T1000 (cell line): ENCODE measurements at regions not wholly inside any gene's neighbourhood (a gene's known extent, or its start where the extent isn't known, plus 50 kb on each side); places are given as distances from the start of the nearest gene placed in this dataset.

ENCODE experiments used
- DNase-seq: peaks from one replicate; lab custom pipeline; 2025; ENCODE audit warnings: mixed read lengths; lab: John Stamatoyannopoulos, UW

DNA sequence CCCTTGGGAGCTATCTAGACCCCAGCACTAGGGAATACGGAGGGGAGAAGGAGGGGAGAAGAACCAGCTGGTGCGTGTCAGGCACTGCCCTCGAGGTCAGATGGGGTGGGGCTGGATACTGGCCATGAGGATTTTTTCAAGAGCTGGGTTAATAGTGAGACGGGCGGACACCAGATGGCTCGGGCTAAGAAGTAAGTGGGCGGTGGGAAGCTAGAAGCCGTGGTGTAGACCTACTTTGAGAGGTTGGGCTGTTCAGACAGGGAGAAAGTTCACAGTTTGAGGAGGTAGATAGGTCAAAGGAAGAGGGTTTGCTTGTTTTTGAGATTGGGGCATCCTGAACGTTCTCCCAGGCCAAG lies 303.8 kb downstream of the SEC14L1 start:
- no peak for DNase-seq

DNA sequence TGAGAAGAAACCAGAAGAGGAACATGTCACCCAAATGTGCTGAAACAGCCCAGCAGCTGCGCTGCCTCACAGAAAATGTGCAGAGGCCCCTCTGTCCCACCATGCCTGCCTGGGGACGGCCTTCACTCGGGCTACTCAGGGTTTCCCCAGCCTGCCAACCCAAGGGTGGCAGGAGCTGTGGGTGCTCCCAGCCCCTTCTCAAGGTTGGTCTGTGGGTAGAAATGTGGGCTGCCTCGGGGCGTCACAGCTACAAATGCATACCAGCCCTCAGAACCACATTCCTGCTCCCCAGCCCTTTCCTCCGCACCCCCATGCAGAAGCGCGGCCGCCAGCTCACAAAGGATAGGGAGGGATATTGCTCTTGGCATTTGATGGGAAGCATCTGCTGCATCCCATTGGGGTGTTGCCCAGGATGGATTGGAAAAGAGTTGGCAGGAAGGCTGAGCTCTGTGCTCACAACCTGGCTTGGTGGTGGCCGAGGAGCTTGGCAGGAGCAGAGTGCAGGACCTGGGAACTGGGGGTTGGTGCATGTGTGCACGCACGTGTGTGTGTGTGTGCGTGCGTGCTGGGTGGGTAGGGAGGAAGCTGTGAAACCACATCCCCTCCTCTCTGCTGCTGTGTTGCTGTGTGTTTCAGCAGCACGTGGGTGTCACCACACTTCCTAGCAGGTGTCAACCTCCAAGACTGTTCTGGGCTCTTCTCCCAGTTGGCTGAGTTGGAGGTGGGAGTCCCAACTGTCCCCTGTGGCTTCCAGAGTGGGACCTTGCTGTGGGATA lies 304.4 kb downstream of the SEC14L1 start:
- no peak for DNase-seq

DNA sequence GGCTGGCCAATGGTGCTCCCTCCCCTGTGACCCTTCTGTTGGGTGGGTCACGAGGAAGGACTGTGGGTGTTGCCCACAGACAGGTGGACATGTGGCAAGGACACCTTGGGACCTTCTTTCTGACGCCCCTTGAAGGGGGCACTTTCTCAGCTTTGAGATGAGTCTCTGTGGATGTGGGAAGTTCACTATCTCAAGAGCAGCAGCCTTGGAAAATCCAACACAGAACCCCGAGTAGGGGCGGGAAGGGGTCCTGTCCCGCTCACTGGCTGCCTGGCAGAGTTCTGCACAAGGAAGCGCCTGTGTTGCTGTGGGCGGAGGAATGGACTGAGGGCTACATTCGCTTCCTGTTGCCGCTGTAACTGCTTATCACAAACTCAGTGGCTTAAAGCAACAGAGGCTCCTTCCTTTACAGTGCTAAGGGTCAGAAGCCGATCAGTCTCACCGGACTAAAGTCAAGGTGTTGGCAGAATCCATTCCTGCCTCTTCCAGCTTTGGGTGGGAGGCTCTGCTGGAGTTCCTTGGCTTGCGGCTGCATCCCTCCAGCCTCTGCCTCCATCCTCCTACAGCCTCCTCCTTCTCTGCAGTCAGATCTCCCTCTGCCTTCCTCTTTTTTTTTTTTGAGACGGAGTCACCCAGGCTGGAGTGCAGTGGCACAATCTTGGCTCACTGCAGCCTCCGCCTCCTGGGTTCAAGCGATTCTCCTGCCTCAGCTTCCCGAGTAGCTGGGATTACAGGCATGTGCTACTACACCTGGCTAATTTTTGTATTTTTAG lies 305.2 kb downstream of the SEC14L1 start:
- no peak for DNase-seq

DNA sequence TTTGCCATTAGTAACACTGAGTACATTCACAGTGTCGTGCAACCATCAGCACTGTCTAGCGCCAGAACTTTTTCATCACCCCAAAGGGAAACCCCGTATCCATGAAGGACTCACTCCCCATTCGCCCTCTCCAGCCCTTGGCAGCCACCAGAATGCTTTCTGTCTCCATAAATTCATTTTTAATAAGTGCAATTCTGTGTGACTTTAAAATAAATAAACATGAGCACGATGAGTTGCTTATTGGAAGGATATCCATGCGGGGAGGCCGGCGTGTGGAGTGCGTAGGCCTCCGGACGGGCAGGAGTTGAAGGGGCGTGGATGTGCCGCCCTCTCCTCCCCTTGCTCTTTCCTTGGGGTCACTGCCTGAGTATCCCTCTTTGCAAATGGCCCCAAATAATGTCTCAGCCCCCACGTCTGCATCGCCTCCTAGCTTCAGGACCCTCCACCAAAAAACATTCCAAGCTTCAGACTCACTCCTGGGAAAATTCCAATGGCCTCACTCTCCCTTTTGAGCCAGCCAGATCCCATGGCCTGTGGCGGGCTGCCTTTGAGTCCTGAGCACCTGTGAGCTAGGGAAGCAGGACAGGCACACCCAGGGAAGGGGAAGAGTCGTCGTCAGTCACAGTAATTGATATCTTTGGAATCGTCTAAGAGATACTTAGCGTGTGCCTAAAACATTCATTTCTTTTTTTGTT lies 306.3 kb downstream of the SEC14L1 start:
- DNase-seq, result no peak

DNA sequence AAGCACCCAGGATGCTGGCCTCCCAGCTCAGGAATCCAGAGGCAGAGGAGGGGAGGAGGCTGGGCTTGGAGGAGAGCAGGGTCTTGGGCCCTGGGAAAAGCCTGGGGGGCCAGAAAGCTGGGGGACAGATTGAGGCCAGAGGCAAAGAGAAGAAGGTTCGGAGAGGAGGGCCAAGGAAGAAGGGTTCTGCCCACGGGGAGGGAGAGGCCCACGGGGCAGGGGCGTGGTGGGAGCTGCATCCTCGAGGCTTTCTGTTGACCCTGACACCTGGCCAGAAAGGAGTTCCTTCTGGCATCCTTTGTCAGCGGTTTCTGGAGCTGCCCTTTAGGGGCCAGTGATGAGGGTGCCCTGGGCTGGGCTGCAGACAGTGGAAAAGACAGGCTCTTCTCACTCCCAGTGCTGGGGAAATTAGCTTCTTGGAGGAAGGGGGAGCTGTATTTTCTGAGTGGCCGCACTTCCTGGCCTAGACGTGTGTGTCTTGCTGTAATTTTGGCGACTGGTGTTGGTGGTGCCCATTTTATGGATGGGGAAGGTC lies 308.7 kb downstream of the SEC14L1 start:
- no peak for DNase-seq

DNA sequence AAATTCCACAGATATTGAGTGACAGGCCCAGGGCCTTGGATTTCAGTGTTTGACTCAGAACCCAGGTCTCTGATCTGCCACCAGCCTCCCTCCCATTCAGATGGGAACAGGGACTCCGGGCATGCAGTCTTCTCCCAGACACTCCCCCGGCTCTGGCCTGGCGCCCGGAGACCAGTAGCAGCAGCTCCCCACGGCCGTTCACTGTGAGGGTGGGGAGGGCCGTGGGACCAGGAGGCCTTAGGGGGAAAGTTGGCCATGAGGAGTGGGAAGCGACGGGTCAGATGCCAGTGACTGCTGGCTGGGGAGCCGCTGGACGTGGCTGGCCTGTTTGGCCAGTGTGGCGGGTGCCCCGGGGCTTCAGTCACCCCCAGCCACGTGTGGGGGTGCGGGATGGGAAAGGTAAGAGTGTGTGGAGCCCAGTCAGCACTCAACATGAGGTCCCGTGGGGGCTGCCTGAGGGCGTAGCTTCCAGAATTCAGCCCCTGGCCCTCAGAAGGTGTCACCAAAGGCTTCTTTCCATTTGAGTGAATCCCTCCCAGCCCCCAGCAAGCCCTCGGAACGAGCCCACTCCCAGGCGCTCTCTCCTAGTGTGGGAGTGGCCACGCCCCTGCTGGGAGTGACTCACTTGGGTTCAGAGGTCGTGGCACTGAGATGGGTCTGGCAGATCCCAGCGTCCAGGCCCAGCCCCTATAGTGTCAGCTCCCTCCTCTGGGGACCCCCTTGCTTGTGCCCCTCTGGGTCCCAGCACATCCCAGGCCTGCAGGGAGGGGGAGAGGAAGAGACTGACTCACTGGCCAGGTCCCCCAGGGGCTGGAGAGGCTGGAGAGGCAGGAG lies 309.4 kb downstream of the SEC14L1 start:
- peak; percentile 67 for DNase-seq

DNA sequence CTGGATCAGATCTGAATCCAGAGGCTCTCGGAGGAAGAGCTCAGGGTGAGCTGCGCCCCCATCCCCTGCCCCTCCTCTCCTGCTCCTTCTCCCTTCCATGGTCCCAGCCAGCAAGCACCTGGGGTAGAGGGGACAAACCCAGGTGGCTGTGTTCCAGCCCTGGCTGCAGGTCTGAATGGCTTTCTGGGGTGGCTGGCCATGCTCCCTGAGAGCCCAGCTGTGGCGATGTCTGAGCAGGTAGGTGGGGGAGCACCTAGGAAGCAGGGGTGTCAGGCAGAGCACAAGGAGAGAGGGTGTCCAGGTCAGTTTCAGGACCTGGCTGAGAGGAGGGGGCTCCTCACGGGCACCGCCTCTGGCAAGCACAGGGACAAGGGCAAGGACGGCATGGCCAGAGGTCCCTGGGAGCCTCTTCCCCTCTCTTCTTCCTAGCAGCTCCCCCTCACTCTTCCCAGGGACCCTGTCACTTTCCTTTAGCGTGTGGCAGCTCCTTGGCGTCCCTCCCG lies 310.0 kb downstream of the SEC14L1 start:
- no peak for DNase-seq

DNA sequence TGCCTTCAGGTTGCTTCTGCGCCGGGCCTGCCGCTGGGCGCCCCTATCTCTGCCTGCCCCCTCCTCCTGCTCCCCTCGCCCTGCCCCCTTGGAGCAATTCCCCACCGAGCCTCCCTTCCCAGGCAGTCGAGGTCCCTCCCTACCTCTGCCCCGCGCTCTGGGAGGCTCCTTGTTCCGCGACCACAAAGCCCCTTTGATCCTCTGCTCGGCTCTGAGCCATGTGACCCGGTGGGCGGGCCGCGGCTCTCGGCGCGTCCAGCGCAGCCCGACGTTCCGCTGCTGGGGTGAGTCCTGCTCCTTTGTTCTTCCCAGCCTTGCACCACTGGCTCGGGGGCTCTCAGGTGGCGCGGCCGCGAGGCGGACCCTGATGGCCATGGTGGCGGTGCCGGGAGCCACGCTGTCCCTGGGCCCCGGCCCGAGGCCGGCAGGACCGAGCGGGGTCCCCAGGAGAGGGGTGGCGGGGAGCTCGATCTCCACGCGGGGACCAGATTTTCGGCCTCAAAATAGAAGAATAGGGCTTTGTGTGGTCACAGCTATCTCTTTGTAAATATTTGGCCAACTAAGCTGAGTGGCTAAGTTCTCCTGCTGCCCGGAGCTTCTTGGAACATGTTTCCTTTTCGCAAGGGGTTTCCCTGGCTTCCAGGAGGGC lies 310.6 kb downstream of the SEC14L1 start:
- DNase-seq, result no peak

DNA sequence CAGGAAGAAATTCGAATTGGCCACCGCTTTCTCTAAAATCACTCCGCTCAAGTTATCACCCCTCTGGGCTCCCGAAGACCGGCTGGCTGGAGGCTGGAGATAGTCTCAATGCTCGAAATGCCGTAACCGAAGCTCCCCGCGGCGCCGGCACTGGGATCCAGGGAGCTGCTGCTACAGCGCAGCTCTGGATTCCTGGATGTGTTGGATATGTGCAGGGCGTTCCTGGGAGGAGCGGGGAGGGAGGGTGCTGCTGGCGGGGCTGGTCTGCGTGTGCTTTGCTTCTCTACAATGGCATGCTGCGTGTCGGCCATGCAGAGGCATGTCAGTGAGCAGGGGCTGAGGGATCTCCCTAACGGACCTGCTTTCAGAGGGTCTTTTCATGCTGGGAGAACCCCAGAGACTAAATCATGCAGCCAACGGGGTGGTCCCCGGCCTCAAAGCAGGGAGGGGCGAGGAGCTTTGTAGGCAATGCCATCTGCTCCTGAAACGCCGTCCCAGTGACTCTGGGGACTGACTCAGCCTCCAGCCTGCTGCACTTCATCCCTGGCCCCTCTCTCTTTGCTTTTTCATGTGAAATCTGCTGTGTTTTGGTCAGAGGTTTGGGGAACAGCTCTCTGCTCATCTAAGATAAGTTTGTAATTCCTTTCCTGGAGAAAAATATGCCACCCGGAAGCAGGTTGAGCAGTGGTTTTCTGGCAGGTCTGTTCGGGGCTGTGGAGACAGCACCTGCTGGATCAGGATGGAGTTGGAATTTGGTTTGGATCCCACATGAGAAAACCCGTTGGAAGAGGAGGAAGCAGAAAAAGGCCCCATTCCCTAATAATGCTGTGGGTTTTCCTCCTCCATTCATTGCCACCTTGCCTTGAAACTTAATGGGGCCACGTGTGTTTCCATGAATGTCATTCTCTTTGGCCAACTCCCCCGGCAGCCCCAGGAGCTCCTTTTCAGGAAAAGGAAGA lies 311.4 kb downstream of the SEC14L1 start:
- DNase-seq, result peak; percentile 43

DNA sequence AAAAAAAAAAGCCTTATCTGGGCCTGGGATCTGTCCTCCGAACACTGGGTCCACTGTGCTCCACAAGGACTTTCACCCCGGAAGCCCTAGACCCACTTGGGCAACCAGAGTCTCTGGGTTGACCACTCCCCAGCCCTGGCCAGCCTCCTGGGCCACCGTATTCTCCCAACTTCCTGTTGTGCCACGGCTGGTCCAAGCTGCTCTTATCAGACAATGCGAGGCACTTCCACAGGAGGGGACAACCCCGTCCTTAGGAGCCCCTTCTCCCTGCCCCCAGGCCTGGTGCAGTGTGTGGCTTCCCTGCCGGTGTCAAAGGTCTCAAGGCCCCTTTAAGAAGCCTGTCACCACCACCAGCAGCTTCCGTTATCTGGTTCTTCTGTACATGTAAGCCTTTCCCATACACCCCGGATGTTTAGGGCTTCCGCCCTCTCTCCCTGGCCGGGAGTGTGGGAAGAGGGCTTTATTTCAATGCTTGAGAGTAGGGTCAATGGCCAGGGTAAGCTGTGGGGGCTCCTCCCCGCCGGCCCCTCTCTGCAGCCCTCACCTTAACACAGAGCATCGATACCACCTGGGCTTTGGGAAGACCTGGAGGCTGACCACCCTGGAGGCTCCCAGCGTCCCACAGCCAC lies 313.0 kb downstream of the SEC14L1 start:
- no peak for DNase-seq

DNA sequence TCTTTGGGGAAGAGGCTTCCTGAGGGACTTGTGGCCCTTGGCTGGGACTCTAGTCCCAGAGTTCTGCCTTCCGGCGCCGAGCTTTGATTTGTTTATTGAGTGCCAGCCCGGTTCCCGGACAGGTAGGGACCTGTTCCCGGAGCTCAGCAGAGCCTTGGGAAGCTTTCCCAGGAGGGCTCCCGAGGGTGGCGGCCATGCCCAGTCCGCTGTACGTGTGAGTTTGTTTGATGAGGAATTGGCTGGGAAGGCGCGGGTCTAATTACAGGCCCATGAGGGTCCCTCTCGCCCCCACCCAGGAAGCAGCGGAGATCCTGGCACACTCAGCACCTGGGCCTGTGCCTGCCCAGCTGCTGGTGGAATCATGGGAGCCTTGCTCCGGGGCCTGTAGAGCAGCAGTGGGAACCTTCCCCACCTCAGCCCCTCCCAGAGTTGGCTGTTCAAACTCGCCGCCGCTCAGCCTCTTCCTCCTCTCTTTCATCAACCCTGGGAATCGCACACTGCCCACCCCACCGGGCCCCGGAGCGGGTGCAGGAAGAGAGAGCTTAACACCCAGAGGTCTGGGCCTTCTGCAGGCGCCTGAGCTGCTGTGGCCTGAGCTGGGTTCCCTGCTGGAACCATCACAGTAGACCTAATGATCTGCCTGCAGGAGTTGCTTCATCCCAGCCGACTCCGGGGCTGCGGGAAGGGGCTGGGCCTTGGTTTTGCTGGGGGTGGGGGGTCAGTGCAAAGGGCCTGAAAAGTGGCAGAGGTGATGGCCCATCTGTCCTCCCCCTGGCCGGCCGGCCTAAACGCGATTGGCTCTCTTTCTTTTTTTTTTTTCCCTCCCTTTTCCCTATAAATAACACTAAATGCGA lies 313.7 kb downstream of the SEC14L1 start:
- DNase-seq, result no peak

DNA sequence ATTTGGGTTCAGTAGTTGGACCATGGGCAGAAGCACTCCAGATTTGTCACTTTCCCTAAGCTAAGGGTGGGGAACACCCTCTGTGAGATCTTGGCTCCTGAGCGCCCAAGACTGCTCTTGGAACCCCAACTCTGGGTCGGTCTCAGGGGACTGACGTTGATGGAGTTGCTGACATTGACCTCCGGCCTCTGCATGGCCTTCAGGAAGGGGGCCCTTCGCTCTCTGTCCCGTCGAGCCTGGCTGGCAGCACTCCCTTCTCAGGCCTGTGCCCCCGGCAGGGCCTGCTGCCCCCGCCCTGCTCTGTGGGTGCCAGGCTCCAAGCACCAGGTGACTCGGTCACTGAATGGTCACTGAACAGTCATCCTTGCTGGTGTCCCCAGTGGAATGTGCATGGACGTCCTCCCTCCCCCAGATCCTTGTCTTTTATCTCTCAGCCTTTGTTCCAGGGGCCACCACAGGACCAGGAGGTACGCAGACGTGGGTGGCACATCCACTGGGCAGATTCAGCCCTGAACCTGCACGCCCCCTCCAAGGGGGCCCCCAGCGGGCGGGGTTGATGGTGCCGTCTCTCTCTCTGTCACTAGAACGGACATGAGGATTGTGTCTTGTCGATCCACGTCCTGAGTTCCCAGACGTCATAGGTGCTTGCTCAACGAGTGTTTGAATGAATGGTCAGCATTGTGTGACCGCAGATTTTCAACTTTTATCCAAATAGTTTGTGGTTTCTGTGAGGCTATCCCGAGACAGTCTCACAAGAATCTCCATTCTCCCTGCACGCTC lies 314.5 kb downstream of the SEC14L1 start:
- no peak for DNase-seq

DNA sequence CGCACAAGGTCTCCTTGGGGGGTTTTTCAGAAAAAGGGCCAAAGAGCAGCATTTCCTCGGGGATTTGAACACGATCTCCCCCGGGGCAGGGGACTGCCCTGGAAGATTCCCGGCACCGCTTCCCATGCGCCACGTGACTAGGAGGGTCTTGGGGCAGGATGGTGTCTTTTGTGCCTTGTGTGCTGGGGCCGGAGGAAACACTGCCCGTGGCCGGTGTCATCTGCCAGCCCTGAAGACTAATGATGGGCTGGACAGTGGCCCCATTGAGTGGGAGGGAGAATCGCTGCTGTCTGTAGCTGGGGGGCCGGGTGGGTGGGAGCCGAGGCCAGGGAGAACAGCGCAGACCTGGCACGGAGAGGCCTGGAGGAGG lies 315.1 kb downstream of the SEC14L1 start:
- no peak for DNase-seq

DNA sequence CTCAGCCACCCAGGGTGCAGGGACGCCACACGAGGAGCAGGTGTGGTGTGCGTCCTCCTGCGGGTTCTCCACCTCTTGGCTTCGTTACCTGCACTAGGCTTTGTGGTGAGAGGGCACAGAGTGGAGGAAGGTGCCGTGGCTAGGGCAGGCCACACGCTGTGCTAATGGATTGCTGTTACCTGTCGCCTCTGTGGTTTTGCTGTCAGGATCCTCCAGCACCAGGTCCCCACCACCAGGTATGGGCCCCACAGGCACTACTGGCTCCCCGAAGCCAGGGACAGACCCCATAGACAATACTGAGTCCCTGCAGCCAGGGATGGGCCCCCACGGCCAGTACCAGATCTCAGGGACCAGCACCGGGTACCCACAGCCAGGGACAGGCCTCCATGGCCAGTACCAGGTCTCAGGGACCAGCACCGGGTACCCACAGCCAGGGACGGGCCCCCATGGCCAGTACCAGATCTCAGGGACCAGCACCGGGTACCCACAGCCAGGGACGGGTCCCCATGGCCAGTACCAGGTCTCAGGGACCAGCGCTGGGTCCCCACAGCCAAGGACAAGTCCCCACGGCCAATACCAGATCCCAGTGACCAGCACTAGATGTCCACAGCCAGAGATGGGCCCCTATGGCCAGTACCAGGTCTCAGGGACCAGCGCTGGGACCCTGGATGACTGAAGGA lies 315.6 kb downstream of the SEC14L1 start:
- no peak for DNase-seq

DNA sequence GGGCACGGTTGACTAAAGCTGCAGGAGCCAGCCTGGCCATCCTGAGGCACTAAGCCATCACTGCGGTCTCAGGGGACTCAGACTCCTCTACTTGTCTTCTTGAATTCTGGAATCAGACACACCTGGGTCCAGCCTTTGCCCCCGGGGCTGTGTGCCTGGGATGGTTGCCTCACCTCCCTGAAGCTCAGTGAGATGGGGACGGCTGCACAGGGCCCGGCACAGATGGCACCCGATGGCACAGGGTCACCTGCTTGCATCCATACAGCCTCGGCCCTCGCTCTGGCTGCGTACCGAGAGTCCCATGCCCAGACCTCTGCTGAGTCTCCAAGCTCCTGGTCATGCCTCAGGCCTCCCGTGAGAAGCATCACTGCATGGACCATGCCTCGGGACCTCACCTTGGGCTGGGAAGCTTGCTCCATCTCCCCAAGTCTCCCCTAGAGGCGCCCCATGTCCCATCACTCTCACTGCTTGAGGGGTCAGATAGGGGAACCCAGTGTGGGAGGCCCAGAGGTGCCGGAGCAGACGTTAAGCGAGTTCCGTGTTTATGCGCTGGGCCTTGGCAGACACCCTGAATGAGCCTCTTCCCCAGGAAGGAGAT lies 316.3 kb downstream of the SEC14L1 start:
- no peak for DNase-seq

DNA sequence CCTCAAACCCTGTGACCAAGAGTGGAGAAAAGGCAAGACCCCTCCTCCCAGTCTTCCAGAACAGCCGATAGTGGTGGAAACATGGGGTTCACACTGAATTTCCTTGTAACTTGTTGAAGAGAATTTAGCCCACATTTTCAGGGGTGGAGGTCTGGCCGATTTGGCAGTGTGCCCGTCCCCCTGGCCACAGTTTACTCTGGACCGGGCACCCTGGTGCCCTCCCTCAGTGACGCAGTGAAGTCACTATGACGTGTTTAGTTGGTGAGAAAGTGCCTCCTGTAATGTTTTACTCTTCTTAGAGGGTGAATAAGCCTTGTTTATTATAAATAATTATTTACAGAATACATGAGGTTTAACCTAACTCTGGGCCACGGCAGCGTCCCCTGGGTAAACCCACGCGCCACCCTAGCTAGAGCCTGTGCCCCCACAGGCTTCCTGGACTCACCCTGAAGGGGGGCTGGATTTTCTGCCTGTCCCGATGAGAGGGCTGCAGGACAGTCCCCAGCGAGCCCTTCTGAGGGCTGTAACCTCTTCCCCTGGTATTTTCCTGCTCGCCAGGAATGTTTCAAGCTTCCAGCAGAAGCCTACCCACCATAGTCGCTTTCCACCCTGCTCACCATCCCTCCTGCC lies 316.9 kb downstream of the SEC14L1 start:
- DNase-seq, result no peak
